HEK293T (cell line): ENCODE measurements at regions not wholly inside any gene's neighbourhood (a gene's known extent, or its start where the extent isn't known, plus 50 kb on each side); places are given as distances from the start of the nearest gene placed in this dataset.

Source experiments
- BHLHE40 ChIP-seq: fragments of 450-650 bp; IDR thresholded peaks from 2 replicates; pipeline ENCODE4 v1.6.1; 2016; ENCODE audit warnings: mild to moderate bottlenecking, moderate library complexity, borderline replicate concordance
- CTBP1 ChIP-seq: fragments of 450-650 bp; IDR thresholded peaks from 2 replicates; pipeline ENCODE4 v1.6.1; 2016; ENCODE audit warnings: borderline replicate concordance
- FOXA1 ChIP-seq: fragments of 450-650 bp; IDR thresholded peaks from 2 replicates; pipeline ENCODE4 v1.6.1; 2016; ENCODE audit warnings: mild to moderate bottlenecking
- FOXK2 ChIP-seq: fragments of 450-650 bp; IDR thresholded peaks from 2 replicates; pipeline ENCODE4 v1.6.1; 2016; ENCODE audit warnings: mild to moderate bottlenecking
- FOXM1 ChIP-seq: fragments of 450-650 bp; IDR thresholded peaks from 2 replicates; pipeline ENCODE4 v1.6.1; 2017; ENCODE audit warnings: mild to moderate bottlenecking, borderline replicate concordance
- L3MBTL2 ChIP-seq: fragments of 450-650 bp; conservative IDR thresholded peaks from 2 replicates; pipeline ENCODE4 v1.6.1; 2016; ENCODE audit warnings: mild to moderate bottlenecking
- SP1 ChIP-seq: fragments of 450-650 bp; IDR thresholded peaks from 2 replicates; pipeline ENCODE4 v1.6.1; 2017
- SUZ12 ChIP-seq: fragments of 450-650 bp; IDR thresholded peaks from 2 replicates; pipeline ENCODE4 v1.6.1; 2016; ENCODE audit warnings: mild to moderate bottlenecking
- TARDBP ChIP-seq: fragments of 450-650 bp; IDR thresholded peaks from 2 replicates; pipeline ENCODE4 v1.6.1; 2016

GRCh38 chr10:36624551-36625100 lies 500.8 kb upstream of the ANKRD30A start:
- TF ChIP-seq L3MBTL2 (no peak), FOXA1 (no peak), BHLHE40 (no peak), CTBP1 (no peak), FOXK2 (no peak), SP1 (no peak), TARDBP (no peak), FOXM1 (no peak), SUZ12 (no peak)
